Skeletal muscle cell (primary cell): ENCODE measurements at regions not wholly inside any gene's neighbourhood (a gene's known extent, or its start where the extent isn't known, plus 50 kb on each side); places are given as distances from the start of the nearest gene placed in this dataset.

Experiments
- DNase-seq: peaks from one replicate; pipeline ENCODE4 v3.0.0-alpha.2; 2010; ENCODE audit warnings: low read depth
- H3K4me3 ChIP-seq: 2 replicates; pipeline ENCODE4 v1.5.1; 2011; ENCODE audit warnings: low read depth, mild to moderate bottlenecking, control low read depth, low read length, moderate library complexity

DNA sequence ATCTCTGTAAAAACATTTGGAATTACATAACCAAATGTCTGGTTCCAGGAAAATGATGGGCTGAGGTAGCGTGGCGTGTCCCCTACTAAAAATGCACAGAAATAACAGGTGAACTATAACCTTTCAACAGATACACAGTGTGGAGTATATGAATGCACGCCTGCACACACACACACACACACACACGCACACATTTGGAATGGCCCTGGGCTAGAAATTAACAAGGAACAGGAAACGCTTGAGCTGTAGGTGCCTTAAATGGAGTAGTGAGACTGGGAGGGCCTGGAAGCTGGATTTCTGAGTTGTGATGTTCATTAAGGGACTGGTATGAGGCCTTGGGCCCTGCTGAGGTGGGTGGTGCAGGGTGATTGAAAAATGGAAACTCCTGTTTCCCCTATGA lies 246.5 kb upstream of the C1orf174 start:
- DNase-seq, result no peak
- H3K4me3 ChIP-seq, result no peak overlapping the region

DNA sequence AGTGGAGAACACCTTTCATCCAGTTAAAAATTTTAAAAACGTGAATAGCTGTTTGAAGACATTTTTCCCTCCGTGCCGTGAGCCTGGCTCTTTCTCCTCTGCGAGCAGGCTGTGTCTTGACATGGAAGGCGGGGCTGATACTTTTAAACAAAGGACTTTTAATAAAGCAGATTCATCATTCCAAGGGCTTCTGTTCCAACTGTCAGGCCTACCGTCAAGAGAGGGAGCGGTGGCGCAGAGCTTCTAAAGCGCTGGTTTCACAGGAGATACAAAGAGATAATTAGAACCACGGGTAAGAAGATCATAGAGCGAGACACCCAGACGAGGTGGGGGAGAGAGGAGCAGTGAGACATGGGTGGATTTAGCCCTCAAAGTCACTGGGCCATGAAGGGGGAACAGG lies 247.4 kb upstream of the C1orf174 start:
- no peak for DNase-seq
- no peak overlapping the region for H3K4me3 ChIP-seq

DNA sequence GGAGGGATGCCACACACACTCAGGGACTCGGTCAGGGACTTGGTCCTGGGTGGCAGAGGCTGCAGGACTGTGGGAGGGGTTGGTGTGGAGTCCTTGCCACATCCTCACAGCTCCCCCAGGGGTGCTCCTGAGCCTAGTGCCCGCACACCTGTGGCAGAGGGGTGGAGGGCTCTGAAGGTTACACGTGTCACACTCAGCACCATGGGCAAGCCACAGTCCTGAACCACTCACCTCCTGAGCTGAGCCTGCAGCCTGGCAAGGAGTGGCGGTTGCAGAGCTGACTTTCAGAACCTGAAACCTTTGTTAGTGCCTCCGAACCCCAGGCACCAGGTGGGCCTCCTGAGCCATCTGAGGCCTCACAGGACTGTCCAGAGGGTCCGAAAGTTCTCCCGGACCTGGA lies 249.2 kb upstream of the C1orf174 start:
- no peak for DNase-seq
- no peak overlapping the region for H3K4me3 ChIP-seq

DNA sequence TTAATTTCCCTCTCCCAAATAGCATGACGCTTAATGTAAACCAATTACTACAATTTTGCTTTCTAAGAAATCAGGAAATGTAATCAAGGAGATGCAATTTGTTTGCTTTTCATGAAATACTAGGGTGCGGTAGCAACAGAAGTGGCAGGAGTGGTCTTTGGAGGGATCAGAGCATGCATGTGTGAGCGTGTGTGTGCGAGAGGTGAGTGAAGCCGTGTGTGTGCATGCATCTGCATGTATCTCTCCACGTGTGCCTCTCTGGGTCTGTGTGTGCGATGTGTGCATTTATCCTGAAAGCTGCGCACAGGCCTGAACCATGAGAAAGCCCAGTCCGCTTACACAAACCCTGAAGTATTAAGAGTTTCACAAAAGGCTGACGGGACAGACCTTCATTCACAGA lies 249.8 kb upstream of the C1orf174 start:
- no peak for DNase-seq
- H3K4me3 ChIP-seq, result no peak overlapping the region

DNA sequence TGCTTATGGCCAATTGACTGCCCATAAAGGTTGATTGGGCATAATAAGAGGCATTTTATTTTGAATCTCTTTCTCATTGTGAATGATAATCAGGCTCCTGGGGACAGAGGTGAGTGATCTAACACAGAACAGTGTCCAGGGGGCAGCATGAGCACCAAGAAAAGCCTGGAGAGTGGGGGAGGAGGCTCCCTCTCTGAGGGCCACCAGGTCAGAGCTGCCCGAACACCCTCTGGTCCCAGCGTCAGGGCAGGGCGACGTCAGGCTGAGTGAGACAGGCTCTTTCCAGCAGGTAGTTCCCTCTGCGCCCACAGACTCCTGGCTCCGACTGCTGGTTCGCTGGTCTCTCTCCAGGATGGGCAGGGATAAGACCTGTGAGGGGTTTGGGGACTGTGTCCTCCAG lies 250.2 kb upstream of the C1orf174 start:
- no peak overlapping the region for H3K4me3 ChIP-seq
- no peak for DNase-seq

DNA sequence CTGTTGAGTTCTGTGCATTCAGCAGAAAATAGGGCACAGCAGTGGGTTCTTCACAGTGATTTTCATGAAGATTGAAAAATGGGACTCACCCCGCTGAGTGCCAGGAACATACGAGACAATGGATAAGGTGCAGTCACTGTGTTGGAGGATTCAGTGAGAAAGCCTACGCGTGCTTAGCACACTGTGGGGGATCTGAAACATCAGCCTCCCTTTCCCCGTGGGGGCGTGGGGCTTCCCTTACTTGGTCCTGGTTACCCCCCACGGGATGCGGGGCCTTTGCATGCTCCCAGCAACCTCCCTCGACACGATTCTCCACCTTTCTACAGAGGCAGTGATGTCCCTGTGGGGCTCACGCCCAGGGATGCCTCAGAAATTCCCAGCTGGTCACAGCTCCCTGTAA lies 252.2 kb upstream of the C1orf174 start:
- no peak for DNase-seq
- no peak overlapping the region for H3K4me3 ChIP-seq

DNA sequence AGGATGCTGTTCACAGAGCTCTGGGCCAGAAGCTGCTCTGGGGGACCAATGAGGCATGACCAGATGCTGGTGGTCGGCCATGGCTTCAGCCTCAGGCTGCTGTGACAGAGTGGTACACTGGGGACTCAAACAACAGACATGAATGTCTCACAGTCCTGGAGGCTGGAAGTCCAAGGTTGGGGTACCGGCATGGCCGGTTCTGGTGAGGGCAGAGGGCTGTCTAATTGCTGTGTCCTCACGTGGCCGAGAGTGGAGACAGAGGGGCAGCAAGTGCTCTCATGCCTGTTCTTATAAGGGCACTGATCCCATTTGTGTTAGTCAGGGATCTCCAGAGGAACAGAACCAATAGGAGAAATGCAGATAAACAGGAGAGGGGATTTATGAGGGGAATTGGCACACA lies 253.5 kb upstream of the C1orf174 start:
- H3K4me3 ChIP-seq, result no peak overlapping the region
- DNase-seq, result no peak

DNA sequence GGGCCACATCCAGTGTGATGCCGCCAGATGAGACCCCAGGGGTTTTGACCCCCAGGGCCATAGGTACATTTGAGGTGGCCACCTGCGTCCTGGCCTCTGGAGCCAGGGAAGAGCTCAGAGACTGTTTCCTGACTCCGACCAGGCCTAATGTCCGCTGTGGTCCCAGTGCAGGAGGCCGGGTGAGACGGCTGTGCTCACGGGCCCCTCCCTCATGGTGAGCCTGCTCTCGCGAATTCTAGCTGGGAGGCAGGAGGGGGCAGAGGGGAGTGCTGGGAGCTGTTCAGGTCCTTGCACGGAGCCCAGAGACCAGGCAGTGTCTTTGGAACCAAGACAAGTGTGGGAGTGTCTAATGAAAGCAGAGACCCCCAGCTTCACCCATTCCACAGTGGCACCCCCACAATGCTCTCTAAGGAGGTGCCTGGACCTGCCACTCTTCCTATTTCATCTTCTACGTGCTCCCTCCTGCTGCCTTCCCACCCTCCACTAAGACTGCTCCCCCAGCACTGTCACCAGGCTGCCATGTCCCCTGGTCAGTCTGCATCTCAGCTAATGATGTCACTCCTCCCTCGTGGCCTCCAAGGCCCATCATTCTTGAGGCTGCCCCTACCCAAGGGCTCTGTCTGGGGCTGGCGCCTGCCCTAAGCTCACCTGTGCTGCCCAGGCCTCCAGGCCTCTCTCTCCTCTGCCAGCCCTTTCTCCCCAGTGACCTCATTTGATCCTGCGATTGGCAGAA lies 256.3 kb upstream of the C1orf174 start:
- H3K4me3 ChIP-seq, result no peak overlapping the region
- no peak for DNase-seq

DNA sequence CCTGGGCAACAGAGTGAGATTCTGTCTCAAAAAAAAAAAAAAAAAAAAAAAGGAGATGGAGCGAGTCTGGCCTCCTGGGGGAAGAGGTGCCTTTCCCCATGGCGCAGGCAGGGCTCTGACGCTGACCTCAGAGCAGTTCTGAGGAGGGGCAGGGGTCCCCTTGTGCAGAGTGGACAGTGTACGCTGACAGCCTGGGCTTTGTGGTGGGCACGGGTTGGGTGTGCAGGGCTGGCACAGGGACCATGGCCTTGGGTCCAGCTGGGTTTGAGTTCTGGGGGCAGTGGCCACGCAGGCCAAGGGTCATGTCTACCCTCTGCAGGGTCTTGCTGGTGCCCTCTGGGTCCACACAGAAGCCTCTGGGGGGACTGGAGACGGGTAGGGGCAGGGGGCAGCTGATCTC lies 260.1 kb upstream of the C1orf174 start:
- H3K4me3 ChIP-seq, result no peak overlapping the region
- no peak for DNase-seq

DNA sequence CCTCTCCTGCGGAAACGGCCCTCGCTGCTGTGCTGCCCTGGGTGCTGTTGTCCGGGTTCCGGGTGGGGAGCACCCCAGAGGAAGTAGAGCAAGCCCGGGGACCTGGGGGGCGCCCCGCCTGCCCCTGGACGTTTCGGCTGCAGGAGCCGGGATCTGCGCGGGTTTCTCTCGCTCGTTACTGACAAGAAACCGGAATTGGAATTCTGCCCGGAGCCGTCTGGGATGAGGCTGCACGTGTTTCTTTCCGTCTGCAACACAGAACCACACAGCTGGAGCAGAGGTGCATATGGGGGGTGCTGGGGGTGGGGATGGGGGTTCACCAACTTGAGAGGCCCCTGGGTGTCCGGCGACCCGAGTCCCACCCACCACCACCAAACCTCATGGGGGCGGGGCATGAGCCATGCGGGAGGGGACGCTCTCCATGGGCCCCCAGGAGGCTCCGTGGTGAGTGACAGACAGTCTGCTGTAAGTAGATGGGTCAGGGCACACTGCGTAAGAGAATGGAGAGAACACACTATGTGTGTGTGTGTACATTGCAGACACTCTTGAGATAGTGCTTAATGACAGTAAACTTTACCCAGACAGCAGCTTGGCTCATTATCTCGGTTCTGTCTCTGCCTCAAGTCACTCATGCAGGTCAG lies 261.4 kb upstream of the C1orf174 start:
- no peak for DNase-seq
- no peak overlapping the region for H3K4me3 ChIP-seq

DNA sequence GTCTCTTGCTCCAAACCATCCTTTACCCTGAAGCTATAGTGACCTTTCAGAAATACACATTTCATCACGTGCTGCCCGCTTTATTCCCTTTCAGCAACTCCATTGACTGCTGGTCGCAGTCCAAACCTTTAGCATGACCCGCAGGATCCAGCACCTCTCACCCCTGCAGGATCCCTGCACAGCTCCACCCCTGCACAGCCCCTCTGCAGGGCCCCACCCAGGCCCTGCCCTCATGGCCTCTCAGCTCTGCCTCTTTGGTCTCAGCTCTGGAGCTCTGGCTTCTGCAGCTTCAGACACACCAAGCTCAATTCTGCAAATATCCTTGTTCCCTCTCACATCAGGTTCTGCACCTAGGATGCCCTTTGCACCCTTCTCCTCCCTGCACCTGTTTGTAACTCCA lies 264.9 kb upstream of the C1orf174 start:
- DNase-seq, result no peak
- no peak overlapping the region for H3K4me3 ChIP-seq

DNA sequence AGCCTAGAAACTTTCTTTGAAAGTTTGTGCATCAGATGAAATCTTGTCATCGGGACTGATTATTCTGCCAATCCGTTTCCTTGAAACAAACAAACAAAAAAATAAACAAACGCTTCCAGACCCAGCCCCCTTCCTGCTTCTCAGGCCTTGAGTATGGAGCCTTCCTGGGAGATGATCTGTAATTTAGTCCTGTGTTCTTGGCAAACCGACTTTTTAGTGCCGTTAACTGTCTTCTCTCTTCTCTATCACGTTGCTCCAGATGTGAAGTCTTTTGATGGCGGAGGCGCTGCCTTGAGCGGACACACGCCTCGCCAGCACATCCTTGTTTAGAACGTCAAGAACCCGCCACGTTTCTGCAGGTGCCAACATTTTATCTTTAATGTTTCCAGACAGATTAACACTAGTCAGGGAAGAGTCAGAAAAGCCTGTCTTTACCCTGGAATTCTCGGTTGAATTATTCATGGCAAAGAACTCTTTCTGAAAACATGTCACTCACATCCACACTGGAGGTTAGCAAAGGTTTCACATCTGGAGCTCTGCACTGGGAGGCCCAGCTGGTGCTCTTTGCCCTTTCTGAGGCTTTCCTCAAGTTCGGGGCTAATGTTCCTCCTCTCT lies 265.7 kb upstream of the C1orf174 start:
- DNase-seq, result no peak
- no peak overlapping the region for H3K4me3 ChIP-seq

DNA sequence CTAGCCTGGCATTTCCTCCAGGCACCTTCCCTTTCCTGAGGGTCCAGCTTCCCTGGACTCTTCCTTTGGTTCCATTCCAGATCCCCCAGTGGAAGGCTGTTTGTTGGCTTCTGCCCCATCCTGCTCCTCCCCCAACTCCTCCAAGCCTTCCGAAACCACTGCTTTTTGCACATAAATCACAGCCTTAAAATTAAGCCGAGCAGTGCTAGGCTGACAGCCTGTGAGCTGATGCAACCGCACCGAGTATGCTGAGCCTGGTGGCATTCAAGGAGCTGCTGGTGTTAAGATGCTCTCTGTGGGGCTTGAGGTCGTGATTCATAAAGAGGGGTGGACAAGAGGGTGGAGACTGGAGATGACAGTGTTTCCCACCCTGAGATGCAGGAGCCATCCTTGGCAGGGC lies 266.6 kb upstream of the C1orf174 start:
- no peak overlapping the region for H3K4me3 ChIP-seq
- DNase-seq, result no peak

DNA sequence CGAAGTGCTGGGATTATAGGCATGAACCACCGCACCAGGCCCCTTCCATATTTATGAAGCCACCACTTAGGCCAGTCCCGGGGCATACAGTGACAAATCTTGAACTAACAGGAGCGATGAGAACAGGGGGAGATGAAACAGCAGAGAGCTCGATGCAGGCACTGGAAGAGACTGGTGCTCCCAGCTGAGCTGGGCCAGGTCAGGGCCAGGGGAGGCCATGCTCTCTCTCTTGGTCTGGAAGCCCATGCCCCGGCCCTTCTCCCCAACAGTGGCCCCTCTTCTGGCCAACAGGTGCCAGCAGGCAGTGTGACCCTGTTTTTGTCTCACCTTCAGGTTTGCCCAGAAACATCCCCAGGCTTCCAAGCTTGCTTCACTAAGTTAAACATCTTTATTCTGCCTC lies 269.9 kb upstream of the C1orf174 start:
- no peak overlapping the region for H3K4me3 ChIP-seq
- no peak for DNase-seq

DNA sequence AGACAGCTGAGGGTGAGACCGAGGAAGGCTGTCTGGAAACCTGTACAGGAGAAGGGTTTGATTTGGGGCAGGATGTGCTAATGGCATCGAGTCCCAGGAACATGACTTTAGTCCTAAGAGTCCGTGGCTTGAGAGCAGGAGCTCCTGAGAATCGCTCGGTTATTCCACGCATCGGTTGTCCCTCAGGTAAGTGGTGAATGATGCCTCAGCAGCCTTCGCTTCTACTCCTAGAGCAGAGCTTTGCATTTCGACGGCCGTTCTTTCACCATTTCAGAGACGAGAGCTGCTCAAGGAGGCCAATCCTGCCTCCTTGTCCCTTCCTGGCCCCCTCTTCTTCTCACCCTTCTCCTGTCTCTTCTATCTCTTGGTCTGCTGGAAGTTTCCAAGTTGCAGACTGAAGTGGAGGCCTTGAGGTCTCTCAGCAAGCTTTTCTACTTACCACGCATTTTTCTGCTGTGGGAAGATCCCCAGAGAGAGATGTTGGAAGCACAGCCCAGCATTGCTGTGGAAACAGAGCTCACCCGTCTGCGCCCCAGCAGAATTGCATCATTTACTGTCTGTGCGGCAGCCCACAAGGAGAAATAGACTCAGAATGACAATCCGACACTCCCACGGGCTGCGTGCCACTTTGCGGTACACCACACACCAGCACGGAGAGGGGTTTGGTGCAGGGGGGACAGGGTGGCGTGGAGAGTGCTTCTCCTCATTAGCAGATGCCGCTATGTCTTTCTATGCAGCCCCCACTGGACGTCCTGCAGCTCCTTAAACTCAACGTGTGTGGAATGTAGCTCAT lies 270.7 kb upstream of the C1orf174 start:
- no peak for DNase-seq
- H3K4me3 ChIP-seq, result no peak overlapping the region

DNA sequence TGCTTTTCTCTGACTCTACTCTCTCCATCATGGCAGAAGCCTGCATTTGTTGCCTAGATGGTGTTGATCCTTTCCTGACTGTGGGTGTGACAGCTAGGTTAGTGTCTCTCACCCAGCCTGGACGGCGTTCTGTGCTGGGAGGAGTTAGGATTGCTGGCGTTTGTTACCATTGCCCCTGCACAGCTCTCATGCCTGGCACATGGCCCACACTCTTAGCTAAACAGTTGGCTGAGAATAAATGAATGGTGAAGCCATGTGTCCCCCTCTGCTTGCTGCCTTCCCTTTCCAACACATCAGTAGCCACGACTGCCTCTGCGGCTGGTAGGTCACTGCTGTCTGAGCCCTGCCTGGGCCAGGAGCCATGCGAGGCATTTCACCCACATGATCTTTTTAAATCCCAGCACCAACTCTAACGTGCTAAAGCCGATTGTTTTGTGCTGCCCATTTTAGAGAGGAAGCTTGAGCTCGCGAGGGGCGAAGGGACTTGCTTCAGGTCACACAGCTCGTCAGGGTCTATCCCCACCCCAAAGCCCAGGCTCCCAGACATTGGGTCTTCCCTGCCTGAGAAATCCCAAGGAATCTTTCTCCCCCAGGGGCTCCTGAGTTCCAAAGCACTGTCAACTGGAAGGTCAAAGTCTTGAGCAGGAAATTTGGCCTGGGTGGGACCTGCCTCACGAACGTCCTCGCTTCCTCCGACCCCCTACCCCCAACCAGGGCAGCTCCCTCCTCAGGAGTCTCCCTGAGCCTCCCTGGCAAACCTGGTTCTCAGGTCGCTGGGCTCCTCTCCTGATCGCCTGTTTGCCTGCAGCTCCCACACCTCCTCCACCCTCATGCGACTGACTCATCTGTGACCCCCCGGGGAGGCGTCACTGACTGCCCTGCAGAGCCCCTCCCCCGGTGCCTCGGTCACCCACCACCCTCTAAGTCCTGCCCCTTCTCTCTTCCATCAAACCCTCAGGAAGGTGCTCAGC lies 271.7 kb upstream of the C1orf174 start:
- H3K4me3 ChIP-seq, result no peak overlapping the region
- no peak for DNase-seq

DNA sequence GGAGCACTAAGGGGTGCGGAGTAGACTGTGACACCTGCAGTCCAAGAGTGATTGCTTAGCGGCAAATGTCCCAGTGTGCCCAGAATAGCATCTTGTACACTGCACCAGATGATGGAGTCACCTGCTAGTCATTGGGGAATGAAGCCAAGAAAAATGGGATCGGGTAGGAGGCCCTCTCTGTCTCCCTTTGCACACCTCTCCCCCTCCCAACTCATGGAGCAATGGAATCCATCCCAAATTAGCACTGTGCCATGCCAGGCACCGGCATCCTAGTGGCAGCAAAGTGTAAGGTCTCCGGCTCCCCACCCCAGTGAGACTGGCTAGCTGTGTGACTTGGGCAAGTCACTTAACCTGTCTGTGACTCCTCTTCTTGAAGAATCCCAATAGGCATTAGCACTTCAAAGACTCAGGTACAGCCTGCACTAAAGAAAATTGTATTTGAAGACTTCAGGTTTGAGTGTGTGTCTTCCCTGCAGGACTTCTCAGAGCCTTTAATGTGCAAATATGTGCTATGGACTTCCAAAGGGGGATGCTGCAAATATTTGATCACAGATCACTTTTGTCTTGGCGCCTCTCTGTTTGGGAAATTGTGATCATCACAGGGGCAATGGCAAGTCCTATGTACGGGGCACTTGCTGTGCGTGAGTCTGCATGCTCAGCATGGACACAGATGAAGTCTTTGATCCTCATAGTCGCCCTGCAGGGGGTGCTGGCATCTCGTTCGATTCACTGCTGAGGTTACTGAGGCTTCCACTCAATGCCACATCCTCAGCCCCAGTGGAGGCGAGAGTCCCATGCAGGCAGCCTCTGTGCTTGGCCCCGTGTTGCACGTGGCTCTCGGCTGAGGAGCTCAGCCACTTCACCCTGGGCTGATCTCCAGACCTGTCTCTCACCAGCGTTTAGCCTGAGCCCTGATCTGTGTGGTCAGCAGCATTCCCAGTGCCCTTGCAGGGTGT lies 272.9 kb upstream of the C1orf174 start:
- no peak overlapping the region for H3K4me3 ChIP-seq
- no peak for DNase-seq

DNA sequence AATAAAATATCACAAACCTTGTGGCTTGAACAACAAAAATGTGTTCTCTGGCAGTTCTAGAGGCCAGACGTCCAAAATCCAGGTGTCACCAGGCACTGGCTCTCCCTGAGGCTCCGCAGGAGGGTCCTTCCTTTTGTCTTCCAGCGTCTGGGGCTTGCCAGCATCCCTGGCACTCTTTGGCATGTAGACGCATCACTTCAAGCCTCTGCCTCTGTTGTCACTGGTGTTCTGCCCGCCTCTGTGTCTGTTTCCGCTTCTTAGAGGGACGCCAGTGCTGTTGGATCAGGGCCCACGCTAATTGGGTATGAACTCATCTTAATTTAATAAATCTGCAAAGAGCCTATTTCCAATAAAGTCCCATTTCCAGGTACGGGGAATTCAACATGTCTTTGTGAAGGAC lies 273.7 kb upstream of the C1orf174 start:
- DNase-seq, result no peak

More for the DNA sequence above, 273.7 kb upstream of the C1orf174 start:
- no peak overlapping the region for H3K4me3 ChIP-seq
